SK-N-SH (cell line): ENCODE measurements at regions not wholly inside any gene's neighbourhood (a gene's known extent, or its start where the extent isn't known, plus 50 kb on each side); places are given as distances from the start of the nearest gene placed in this dataset.

Experiments
- EP300 ChIP-seq, 2 experiments: IDR thresholded peaks; 2 replicates each; pipeline versions ENCODE4 v1.4.0 to v1.6.1; 2012; ENCODE audit warnings: borderline replicate concordance in 1 of 2, low read depth in 1 of 2, low read length in 1 of 2
- GATA2 ChIP-seq: sonication (generic); formaldehyde crosslinking; IDR thresholded peaks from 2 replicates; pipeline ENCODE4 v1.5.0; 2020; ENCODE audit warnings: mild to moderate bottlenecking, missing genetic modification reagents
- JUND ChIP-seq: IDR thresholded peaks from 2 replicates; pipeline ENCODE4 v1.4.0; 2012
- MXI1 ChIP-seq: IDR thresholded peaks from 2 replicates; pipeline ENCODE4 v1.6.1; 2012; ENCODE audit warnings: mild to moderate bottlenecking, low read depth, low read length, improper control_type of control experiment
- NFIC ChIP-seq: IDR thresholded peaks from 2 replicates; pipeline ENCODE4 v1.4.0; 2012; ENCODE audit warnings: borderline replicate concordance
- YY1 ChIP-seq: IDR thresholded peaks from 2 replicates; pipeline ENCODE4 v1.4.0; 2012; ENCODE audit warnings: low read depth, mild to moderate bottlenecking
- TF ChIP-seq, protein P1 (sequence below): fragments of 200-600 bp; sonication (generic); IDR thresholded peaks from 2 replicates; pipeline ENCODE4 v1.6.1; 2017; ENCODE audit warnings: antibody characterized with exemption, mild to moderate bottlenecking, moderate library complexity
- TF ChIP-seq, protein P2 (sequence below): IDR thresholded peaks from 2 replicates; pipeline ENCODE4 v1.6.1; 2012; ENCODE audit warnings: mild to moderate bottlenecking, low read depth, low read length, moderate library complexity
- TF ChIP-seq, protein P3 (sequence below): IDR thresholded peaks from 2 replicates; pipeline ENCODE4 v1.4.0; 2012; ENCODE audit warnings: low read depth

DNA sequence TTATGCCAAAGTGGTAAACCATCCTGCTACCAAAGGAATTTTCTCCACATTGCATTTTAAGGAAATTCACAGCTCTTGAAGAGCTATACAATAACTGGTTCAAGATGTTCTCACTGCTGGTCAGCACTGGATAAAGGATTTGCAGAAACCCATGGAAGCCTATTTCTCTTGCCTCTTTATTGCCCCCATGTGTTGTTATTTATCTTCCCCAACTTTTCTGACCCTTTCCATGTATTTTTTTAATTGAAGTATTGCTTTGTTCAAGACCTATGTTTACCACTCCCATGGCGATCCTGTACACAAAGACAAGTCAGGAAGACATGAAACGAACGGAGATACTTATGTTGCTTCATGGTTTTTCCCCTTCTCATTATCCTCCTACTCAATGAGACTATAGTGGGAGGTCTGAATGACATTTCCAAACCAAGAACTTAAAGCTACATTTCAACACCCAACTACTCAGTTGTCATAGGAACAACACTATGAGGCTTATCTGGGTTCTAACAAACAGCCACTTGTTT is 566.4 kb upstream of the DIPK2B start:
- TF ChIP-seq, protein P1, sequence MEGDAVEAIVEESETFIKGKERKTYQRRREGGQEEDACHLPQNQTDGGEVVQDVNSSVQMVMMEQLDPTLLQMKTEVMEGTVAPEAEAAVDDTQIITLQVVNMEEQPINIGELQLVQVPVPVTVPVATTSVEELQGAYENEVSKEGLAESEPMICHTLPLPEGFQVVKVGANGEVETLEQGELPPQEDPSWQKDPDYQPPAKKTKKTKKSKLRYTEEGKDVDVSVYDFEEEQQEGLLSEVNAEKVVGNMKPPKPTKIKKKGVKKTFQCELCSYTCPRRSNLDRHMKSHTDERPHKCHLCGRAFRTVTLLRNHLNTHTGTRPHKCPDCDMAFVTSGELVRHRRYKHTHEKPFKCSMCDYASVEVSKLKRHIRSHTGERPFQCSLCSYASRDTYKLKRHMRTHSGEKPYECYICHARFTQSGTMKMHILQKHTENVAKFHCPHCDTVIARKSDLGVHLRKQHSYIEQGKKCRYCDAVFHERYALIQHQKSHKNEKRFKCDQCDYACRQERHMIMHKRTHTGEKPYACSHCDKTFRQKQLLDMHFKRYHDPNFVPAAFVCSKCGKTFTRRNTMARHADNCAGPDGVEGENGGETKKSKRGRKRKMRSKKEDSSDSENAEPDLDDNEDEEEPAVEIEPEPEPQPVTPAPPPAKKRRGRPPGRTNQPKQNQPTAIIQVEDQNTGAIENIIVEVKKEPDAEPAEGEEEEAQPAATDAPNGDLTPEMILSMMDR, result peak; percentile 32; the same call in 1 of the 2 replicates
- TF ChIP-seq GATA2 (CRISPR knock-in tag) (no peak), EP300 (IDR thresholded peaks at IDR 0.05; ENCODE audit: borderline replicate concordance in 1 of 2, low read depth in 1 of 2, low read length in 1 of 2) (no peak), JUND (0 out of 2 replicates have a peak, but pooled peaks have one; percentile 2), NFIC (no peak), YY1 (no peak), MXI1 (no peak)
- TF ChIP-seq, protein P2, sequence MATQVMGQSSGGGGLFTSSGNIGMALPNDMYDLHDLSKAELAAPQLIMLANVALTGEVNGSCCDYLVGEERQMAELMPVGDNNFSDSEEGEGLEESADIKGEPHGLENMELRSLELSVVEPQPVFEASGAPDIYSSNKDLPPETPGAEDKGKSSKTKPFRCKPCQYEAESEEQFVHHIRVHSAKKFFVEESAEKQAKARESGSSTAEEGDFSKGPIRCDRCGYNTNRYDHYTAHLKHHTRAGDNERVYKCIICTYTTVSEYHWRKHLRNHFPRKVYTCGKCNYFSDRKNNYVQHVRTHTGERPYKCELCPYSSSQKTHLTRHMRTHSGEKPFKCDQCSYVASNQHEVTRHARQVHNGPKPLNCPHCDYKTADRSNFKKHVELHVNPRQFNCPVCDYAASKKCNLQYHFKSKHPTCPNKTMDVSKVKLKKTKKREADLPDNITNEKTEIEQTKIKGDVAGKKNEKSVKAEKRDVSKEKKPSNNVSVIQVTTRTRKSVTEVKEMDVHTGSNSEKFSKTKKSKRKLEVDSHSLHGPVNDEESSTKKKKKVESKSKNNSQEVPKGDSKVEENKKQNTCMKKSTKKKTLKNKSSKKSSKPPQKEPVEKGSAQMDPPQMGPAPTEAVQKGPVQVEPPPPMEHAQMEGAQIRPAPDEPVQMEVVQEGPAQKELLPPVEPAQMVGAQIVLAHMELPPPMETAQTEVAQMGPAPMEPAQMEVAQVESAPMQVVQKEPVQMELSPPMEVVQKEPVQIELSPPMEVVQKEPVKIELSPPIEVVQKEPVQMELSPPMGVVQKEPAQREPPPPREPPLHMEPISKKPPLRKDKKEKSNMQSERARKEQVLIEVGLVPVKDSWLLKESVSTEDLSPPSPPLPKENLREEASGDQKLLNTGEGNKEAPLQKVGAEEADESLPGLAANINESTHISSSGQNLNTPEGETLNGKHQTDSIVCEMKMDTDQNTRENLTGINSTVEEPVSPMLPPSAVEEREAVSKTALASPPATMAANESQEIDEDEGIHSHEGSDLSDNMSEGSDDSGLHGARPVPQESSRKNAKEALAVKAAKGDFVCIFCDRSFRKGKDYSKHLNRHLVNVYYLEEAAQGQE, result no peak
- TF ChIP-seq, protein P3, sequence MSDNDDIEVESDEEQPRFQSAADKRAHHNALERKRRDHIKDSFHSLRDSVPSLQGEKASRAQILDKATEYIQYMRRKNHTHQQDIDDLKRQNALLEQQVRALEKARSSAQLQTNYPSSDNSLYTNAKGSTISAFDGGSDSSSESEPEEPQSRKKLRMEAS, result no peak
